ENCODE measurements at regions not wholly inside any gene's neighbourhood (a gene's known extent, or its start where the extent isn't known, plus 50 kb on each side); places are given as distances from the start of the nearest gene placed in this dataset.

GRCh38 chrX:145609951-145610511 lies 207.6 kb upstream of the SLITRK2 start:
- H3K4me3 Mint-ChIP-seq: no peak overlapping the region
- Histone ChIP-seq H3K27me3 (replicated peaks in 1 of 4; ENCODE audit: control extremely low read depth in 1 of 4, control insufficient read depth in 3 of 4, insufficient read depth in 4 of 4, low read length in 3 of 4) (no peaks in the 10 kb centered on the region), H4K20me1 (ENCODE audit: control insufficient read depth, insufficient read depth, low read length, poor library complexity, severe bottlenecking) (no peaks in the 10 kb centered on the region), H3K4me1 (ENCODE audit: control insufficient read depth in 2 of 2, insufficient read depth in 2 of 2, low read length in 2 of 2) (no peaks in the 10 kb centered on the region), H3K79me2 (ENCODE audit: control insufficient read depth, insufficient read depth, low read length) (no peaks in the 10 kb centered on the region), H3K9me3 (ENCODE audit: control extremely low read depth in 1 of 3, control insufficient read depth in 2 of 3, insufficient read depth in 1 of 3, low read length in 2 of 3) (no peaks in the 10 kb centered on the region), H3K27ac (ENCODE audit: low read length in 2 of 2) (no peak overlapping the region), H3K4me3 (ENCODE audit: control extremely low read depth in 1 of 5, extremely low read depth in 1 of 5, insufficient read depth in 1 of 5, low read depth in 2 of 5, low read length in 4 of 5) (no peak overlapping the region), H3K36me3 (replicated peaks in 1 of 2; ENCODE audit: control extremely low read depth in 1 of 2, control insufficient read depth in 1 of 2, extremely low read depth in 1 of 2, insufficient read depth in 2 of 2, low read length in 1 of 2) (no peaks in the 10 kb centered on the region), H3K4me2 (replicated peaks; ENCODE audit: low read depth, low read length, poor library complexity, severe bottlenecking) (no peak overlapping the region), H3K9ac (ENCODE audit: low read length) (no peak overlapping the region), H2AFZ (ENCODE audit: insufficient read depth, low read depth, low read length, poor library complexity, severe bottlenecking) (no peak overlapping the region)
- no peaks in the 10 kb centered on the region for H3K27me3 Mint-ChIP-seq
- ChIA-PET POLR2A (no interaction called here), CTCF (no interaction called here)
- no peak overlapping the region for H3K27ac Mint-ChIP-seq
- DNase-seq: no peak
- intact Hi-C loops (cut with micrococcal nuclease): no loop called here
- TF ChIP-seq EZH2 (IDR thresholded peaks at IDR 0.05; ENCODE audit: borderline replicate concordance, insufficient read depth, low read depth, low read length, poor library complexity, severe bottlenecking) (no peak), CTCF (IDR thresholded peaks at IDR 0.05) (no peak)
- no peaks in the 10 kb centered on the region for H3K4me1 Mint-ChIP-seq
- no peak for ATAC-seq (ENCODE audit: low read depth)
- WGBS (ENCODE audit: insufficient coverage): 80% methylated on average over 1 of the region's 6 CpGs
- H3K9me3 Mint-ChIP-seq (ENCODE audit: insufficient read depth): no peaks in the 10 kb centered on the region

- no peaks in the 10 kb centered on the region for H3K4me1 Mint-ChIP-seq
Measured at GRCh38 chrX:145613894-145614293, 203.7 kb upstream of the SLITRK2 start.

More at GRCh38 chrX:145613894-145614293, 203.7 kb upstream of the SLITRK2 start:
- Histone ChIP-seq H3K9ac (ENCODE audit: low read length) (no peak overlapping the region), H3K27ac (ENCODE audit: low read length in 2 of 2) (no peak overlapping the region), H3K4me1 (ENCODE audit: control insufficient read depth in 2 of 2, insufficient read depth in 2 of 2, low read length in 2 of 2) (no peaks in the 10 kb centered on the region), H3K79me2 (ENCODE audit: control insufficient read depth, insufficient read depth, low read length) (no peaks in the 10 kb centered on the region), H3K4me2 (replicated peaks; ENCODE audit: low read depth, low read length, poor library complexity, severe bottlenecking) (no peak overlapping the region), H3K9me3 (ENCODE audit: control extremely low read depth in 1 of 3, control insufficient read depth in 2 of 3, insufficient read depth in 1 of 3, low read length in 2 of 3) (no peaks in the 10 kb centered on the region), H3K36me3 (replicated peaks in 1 of 2; ENCODE audit: control extremely low read depth in 1 of 2, control insufficient read depth in 1 of 2, extremely low read depth in 1 of 2, insufficient read depth in 2 of 2, low read length in 1 of 2) (no peaks in the 10 kb centered on the region), H3K27me3 (replicated peaks in 1 of 4; ENCODE audit: control extremely low read depth in 1 of 4, control insufficient read depth in 3 of 4, insufficient read depth in 4 of 4, low read length in 3 of 4) (no peaks in the 10 kb centered on the region), H4K20me1 (ENCODE audit: control insufficient read depth, insufficient read depth, low read length, poor library complexity, severe bottlenecking) (no peaks in the 10 kb centered on the region), H2AFZ (ENCODE audit: insufficient read depth, low read depth, low read length, poor library complexity, severe bottlenecking) (no peak overlapping the region), H3K4me3 (ENCODE audit: control extremely low read depth in 1 of 5, extremely low read depth in 1 of 5, insufficient read depth in 1 of 5, low read depth in 2 of 5, low read length in 4 of 5) (no peak overlapping the region)
- CTCF ChIA-PET: no interaction called here
- no CpG with 5 or more reads among the region's 3 CpGs for WGBS (ENCODE audit: insufficient coverage)
- H3K9me3 Mint-ChIP-seq (ENCODE audit: insufficient read depth): no peaks in the 10 kb centered on the region
- ATAC-seq (ENCODE audit: low read depth): no peak
- POLR2A ChIA-PET: no interaction called here
- no peak overlapping the region for H3K4me3 Mint-ChIP-seq
- TF ChIP-seq CTCF (IDR thresholded peaks at IDR 0.05) (no peak), EZH2 (IDR thresholded peaks at IDR 0.05; ENCODE audit: borderline replicate concordance, insufficient read depth, low read depth, low read length, poor library complexity, severe bottlenecking) (no peak)
- DNase-seq: no peak
- intact Hi-C loops (cut with micrococcal nuclease): no loop called here
- H3K27me3 Mint-ChIP-seq: no peaks in the 10 kb centered on the region
- no peak overlapping the region for H3K27ac Mint-ChIP-seq

All from B cell (primary cell).